LoVo (cell line): ENCODE measurements at regions not wholly inside any gene's neighbourhood (a gene's known extent, or its start where the extent isn't known, plus 50 kb on each side); places are given as distances from the start of the nearest gene placed in this dataset.
"Not testable (repeated sequence)": the region's sequence is repeated elsewhere in the genome, so short reads cannot be mapped to it uniquely, and the experiment has no call there.

Experiments
- DNase-seq: peaks from one replicate; pipeline ENCODE4 v3.0.0-alpha.2; 2016; ENCODE audit warnings: low spot score

GRCh38 chr4:25474690-25475089 is 97.6 kb downstream of the ANAPC4 start:
- DNase-seq, result no peak

GRCh38 chr4:25477221-25477620 is 100.2 kb downstream of the ANAPC4 start:
- DNase-seq, result no peak

GRCh38 chr4:25481648-25482047 is 104.6 kb downstream of the ANAPC4 start:
- DNase-seq, result no peak

- DNase-seq, result no peak
These were observed 107.2 kb downstream of the ANAPC4 start for GRCh38 chr4:25484243-25484721.

- DNase-seq, result no peak
These were observed 108.0 kb downstream of the ANAPC4 start for GRCh38 chr4:25485104-25485503.

GRCh38 chr4:25486171-25486570 is 109.1 kb downstream of the ANAPC4 start:
- no peak for DNase-seq

GRCh38 chr4:25487155-25487554 is 110.1 kb downstream of the ANAPC4 start:
- DNase-seq, result no peak

GRCh38 chr4:25489253-25489797 is 112.3 kb downstream of the ANAPC4 start:
- DNase-seq, result no peak

GRCh38 chr4:25493466-25493865 is 116.4 kb downstream of the ANAPC4 start:
- no peak for DNase-seq

- no peak for DNase-seq
These were observed 117.1 kb downstream of the ANAPC4 start for GRCh38 chr4:25494166-25494565.

- DNase-seq, result no peak
These were observed 123.7 kb downstream of the ANAPC4 start for GRCh38 chr4:25500626-25501316.

- DNase-seq, result no peak
These were observed 125.1 kb downstream of the ANAPC4 start for GRCh38 chr4:25502115-25502514.

- DNase-seq, result no peak
These were observed 126.7 kb downstream of the ANAPC4 start for GRCh38 chr4:25503779-25504178.

GRCh38 chr4:25504932-25505636 is 128.0 kb downstream of the ANAPC4 start:
- DNase-seq, result no peak

GRCh38 chr4:25505637-25505991 is 128.6 kb downstream of the ANAPC4 start:
- DNase-seq, result no peak

GRCh38 chr4:25506032-25506571 is 129.0 kb downstream of the ANAPC4 start:
- no peak for DNase-seq

- DNase-seq, result no peak
These were observed 132.6 kb downstream of the ANAPC4 start for GRCh38 chr4:25509646-25510045.

GRCh38 chr4:25511823-25512222 is 134.8 kb downstream of the ANAPC4 start:
- DNase-seq, result not testable (repeated sequence)

GRCh38 chr4:25513814-25514213 is 136.8 kb downstream of the ANAPC4 start:
- no peak for DNase-seq

- DNase-seq, result no peak
These were observed 132.2 kb upstream of the SLC34A2 start for GRCh38 chr4:25523405-25523804.

- no peak for DNase-seq
These were observed 131.0 kb upstream of the SLC34A2 start for GRCh38 chr4:25524663-25525062.

- DNase-seq, result no peak
These were observed 129.8 kb upstream of the SLC34A2 start for GRCh38 chr4:25525896-25526295.

- DNase-seq, result no peak
These were observed 128.6 kb upstream of the SLC34A2 start for GRCh38 chr4:25527034-25527433.
